CD14-positive monocyte (primary cell): ENCODE measurements at regions not wholly inside any gene's neighbourhood (a gene's known extent, or its start where the extent isn't known, plus 50 kb on each side); places are given as distances from the start of the nearest gene placed in this dataset.

Experiments
- DNase-seq, 3 donors: peaks; one replicate each; pipeline ENCODE4 v3.0.0-alpha.2; 2011 to 2022
- H2AFZ ChIP-seq: 2 replicates; pipeline ENCODE4 v1.6.0; 2012; ENCODE audit warnings: mild to moderate bottlenecking, low read depth, low read length, inconsistent platforms; ENCODE audit not compliant: insufficient read depth, poor library complexity, severe bottlenecking
- H3K27ac ChIP-seq, 2 donors: 1 replicate in 1 of 2; 2 replicates in 1 of 2; pipeline ENCODE4 v1.5.1; 2012 to 2013; ENCODE audit warnings: low read length in 2 of 2, control low read depth in 1 of 2, inconsistent platforms in 1 of 2, low read depth in 1 of 2, mild to moderate bottlenecking in 1 of 2
- H3K27me3 ChIP-seq, 2 donors: one replicate each; pipeline versions ENCODE4 v1.6.0 to v1.6.1; 2011 to 2013; ENCODE audit warnings: low read length in 2 of 2; ENCODE audit not compliant: control insufficient read depth in 2 of 2, insufficient read depth in 2 of 2
- H3K36me3 ChIP-seq, 2 donors: replicated peaks in 1 of 2; 1 replicate in 1 of 2; 2 replicates in 1 of 2; pipeline versions ENCODE4 v1.5.1 to v1.6.1; 2012 to 2013; ENCODE audit warnings: low read length in 2 of 2, control low read depth in 1 of 2, inconsistent platforms in 1 of 2, mild to moderate bottlenecking in 1 of 2; ENCODE audit not compliant: insufficient read depth in 2 of 2, control insufficient read depth in 1 of 2
- H3K4me1 ChIP-seq, 2 donors: 1 replicate in 1 of 2; 2 replicates in 1 of 2; pipeline versions ENCODE4 v1.5.1 to v1.6.1; 2012 to 2013; ENCODE audit warnings: low read length in 2 of 2, control low read depth in 1 of 2, inconsistent platforms in 1 of 2, mild to moderate bottlenecking in 1 of 2, moderate library complexity in 1 of 2; ENCODE audit not compliant: insufficient read depth in 2 of 2, control insufficient read depth in 1 of 2
- H3K4me2 ChIP-seq: replicated peaks from 2 replicates; pipeline ENCODE3; 2012; ENCODE audit warnings: low read length, moderate library complexity, mild to moderate bottlenecking; ENCODE audit not compliant: poor library complexity, severe bottlenecking; ENCODE audit errors: extremely low read depth
- H3K4me3 ChIP-seq, 3 experiments: fragments of 200-600 bp in 1 of 3; sonication (generic) in 1 of 3; replicated peaks in 1 of 3; 1 replicate in 2 of 3; 2 replicates in 1 of 3; pipeline ENCODE4 v1.5.1; 2011 to 2013; ENCODE audit warnings: low read length in 3 of 3, mild to moderate bottlenecking in 3 of 3, control low read depth in 2 of 3, low read depth in 2 of 3, inconsistent platforms in 1 of 3, moderate library complexity in 1 of 3
- H3K79me2 ChIP-seq: 2 replicates; pipeline ENCODE4 v1.6.0; 2012; ENCODE audit warnings: mild to moderate bottlenecking, control low read depth, inconsistent platforms, low read length, moderate library complexity; ENCODE audit not compliant: insufficient read depth
- H3K9ac ChIP-seq: 2 replicates; pipeline ENCODE4 v1.6.0; 2017; ENCODE audit warnings: low read length, mild to moderate bottlenecking; ENCODE audit not compliant: insufficient read depth, poor library complexity, severe bottlenecking
- H3K9me3 ChIP-seq, 2 donors: replicated peaks in 1 of 2; 1 replicate in 1 of 2; 2 replicates in 1 of 2; pipeline versions ENCODE4 v1.5.1 to v1.6.1; 2012 to 2013; ENCODE audit warnings: low read length in 2 of 2, control low read depth in 1 of 2; ENCODE audit not compliant: control insufficient read depth in 1 of 2, insufficient read depth in 1 of 2
- H4K20me1 ChIP-seq: 2 replicates; pipeline ENCODE4 v1.6.0; 2012; ENCODE audit warnings: mild to moderate bottlenecking, low read length, control low read depth, moderate library complexity; ENCODE audit not compliant: insufficient read depth
- H3K27ac Mint-ChIP-seq, 7 donors: one replicate each; pipeline ENCODE4 v1.8.0; 2020; ENCODE audit warnings: mild to moderate bottlenecking in 7 of 7, mixed read lengths in 7 of 7, moderate library complexity in 6 of 7, inconsistent platforms in 2 of 7
- H3K27me3 Mint-ChIP-seq, 3 donors: one replicate each; pipeline ENCODE4 v1.8.0; 2021 to 2022; ENCODE audit warnings: low read depth in 3 of 3, mild to moderate bottlenecking in 3 of 3, mixed read lengths in 3 of 3, moderate library complexity in 3 of 3, inconsistent platforms in 1 of 3
- H3K36me3 Mint-ChIP-seq, 2 donors: one replicate each; pipeline ENCODE4 v1.8.0; 2020; ENCODE audit warnings: mixed read lengths in 2 of 2, inconsistent platforms in 1 of 2, mild to moderate bottlenecking in 1 of 2
- H3K4me1 Mint-ChIP-seq: one replicate; pipeline ENCODE4 v1.8.0; 2020; ENCODE audit warnings: mild to moderate bottlenecking, mixed read lengths
- H3K4me3 Mint-ChIP-seq, 2 donors: one replicate each; pipeline ENCODE4 v1.8.0; 2020; ENCODE audit warnings: mild to moderate bottlenecking in 2 of 2, mixed read lengths in 2 of 2, moderate library complexity in 1 of 2
- H3K9me3 Mint-ChIP-seq, 7 donors: one replicate each; pipeline ENCODE4 v1.8.0; 2020 to 2022; ENCODE audit warnings: mixed read lengths in 7 of 7, mild to moderate bottlenecking in 6 of 7, moderate library complexity in 6 of 7, inconsistent platforms in 2 of 7
- intact Hi-C, 2 donors: fragments of 100-400 bp; cut with micrococcal nuclease; formaldehyde crosslinking; loops; one replicate each; pipeline versions ENCODE4 v1.15.0 to v1.15.1; 2023
- TF ChIP-seq, protein P1 (sequence below): fragments of 200-600 bp; IDR thresholded peaks from one replicate; pipeline ENCODE4 v1.8.0; 2022; ENCODE audit warnings: antibody characterized with exemption, mild to moderate bottlenecking

DNA sequence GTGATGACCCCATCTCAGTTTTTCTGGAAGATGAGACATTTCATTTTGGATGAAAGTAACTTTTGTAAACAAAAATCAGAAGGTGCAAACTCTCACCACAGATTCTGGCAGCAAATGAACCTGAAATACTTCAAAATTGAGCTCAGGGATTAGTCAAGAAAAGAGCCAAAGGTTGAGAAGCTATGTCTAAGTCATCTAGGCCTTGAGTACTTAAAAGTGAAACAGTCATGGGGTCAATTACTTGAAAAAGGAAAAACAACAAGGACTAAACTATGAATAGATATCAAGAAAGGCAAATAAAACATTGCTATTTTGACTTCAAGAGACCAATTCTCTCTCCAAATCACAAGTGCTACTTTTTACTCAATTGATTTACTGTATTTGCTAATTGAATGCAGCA is 285.1 kb downstream of the RBM43 start:
- no peak overlapping the region for H3K9ac ChIP-seq
- Mint-ChIP-seq H3K36me3 (no peaks in the 10 kb centered on the region), H3K27me3 (peaks cover 0 to 2% (median 0%) of the 10 kb centered on the region in 3 donors), H3K4me1 (no peaks in the 10 kb centered on the region), H3K9me3 (peaks cover 0 to 2% (median 0%) of the 10 kb centered on the region in 7 donors), H3K4me3 (no peak overlapping the region), H3K27ac (no peak overlapping the region)
- intact Hi-C loops, result no loop called here
- H3K4me2 ChIP-seq, result no peak overlapping the region
- no peaks in the 10 kb centered on the region for H3K27me3 ChIP-seq
- no peaks in the 10 kb centered on the region for H3K79me2 ChIP-seq
- H2AFZ ChIP-seq, result no peak overlapping the region
- no peak overlapping the region for H3K4me3 ChIP-seq
- H4K20me1 ChIP-seq, result no peaks in the 10 kb centered on the region
- no peaks in the 10 kb centered on the region for H3K4me1 ChIP-seq
- TF ChIP-seq, protein P1, sequence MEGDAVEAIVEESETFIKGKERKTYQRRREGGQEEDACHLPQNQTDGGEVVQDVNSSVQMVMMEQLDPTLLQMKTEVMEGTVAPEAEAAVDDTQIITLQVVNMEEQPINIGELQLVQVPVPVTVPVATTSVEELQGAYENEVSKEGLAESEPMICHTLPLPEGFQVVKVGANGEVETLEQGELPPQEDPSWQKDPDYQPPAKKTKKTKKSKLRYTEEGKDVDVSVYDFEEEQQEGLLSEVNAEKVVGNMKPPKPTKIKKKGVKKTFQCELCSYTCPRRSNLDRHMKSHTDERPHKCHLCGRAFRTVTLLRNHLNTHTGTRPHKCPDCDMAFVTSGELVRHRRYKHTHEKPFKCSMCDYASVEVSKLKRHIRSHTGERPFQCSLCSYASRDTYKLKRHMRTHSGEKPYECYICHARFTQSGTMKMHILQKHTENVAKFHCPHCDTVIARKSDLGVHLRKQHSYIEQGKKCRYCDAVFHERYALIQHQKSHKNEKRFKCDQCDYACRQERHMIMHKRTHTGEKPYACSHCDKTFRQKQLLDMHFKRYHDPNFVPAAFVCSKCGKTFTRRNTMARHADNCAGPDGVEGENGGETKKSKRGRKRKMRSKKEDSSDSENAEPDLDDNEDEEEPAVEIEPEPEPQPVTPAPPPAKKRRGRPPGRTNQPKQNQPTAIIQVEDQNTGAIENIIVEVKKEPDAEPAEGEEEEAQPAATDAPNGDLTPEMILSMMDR, result no peak
- no peaks in the 10 kb centered on the region for H3K36me3 ChIP-seq
- no peak overlapping the region for H3K27ac ChIP-seq
- DNase-seq, result no peak
- H3K9me3 ChIP-seq, result no peaks in the 10 kb centered on the region

DNA sequence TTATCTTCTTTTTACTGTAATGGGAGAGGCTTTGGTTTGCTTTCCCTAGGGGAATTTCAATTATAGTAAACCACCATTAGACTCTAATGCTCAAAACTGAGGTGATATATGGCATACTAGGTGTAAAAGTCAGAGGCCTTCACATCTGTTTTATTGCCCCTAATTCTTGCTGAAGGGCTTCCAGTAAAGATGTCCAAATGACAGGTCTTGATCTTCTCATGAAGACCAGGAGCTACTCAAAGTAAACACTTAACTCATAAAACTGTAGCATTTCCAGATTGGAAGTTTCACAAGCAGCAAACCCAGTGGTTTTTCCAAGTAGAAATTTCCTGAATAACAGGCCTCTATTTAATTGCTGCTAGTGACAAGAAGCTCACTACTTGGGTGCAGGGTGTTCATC is 286.8 kb downstream of the RBM43 start:
- Mint-ChIP-seq H3K36me3 (no peaks in the 10 kb centered on the region), H3K4me1 (no peaks in the 10 kb centered on the region), H3K27me3 (peaks cover 0 to 2% (median 0%) of the 10 kb centered on the region in 3 donors), H3K4me3 (no peak overlapping the region), H3K9me3 (peaks cover 0 to 3% (median 0%) of the 10 kb centered on the region in 7 donors), H3K27ac (no peak overlapping the region)
- no peak overlapping the region for H3K4me2 ChIP-seq
- H3K9ac ChIP-seq, result no peak overlapping the region
- TF ChIP-seq, protein P1, result no peak
- intact Hi-C loops, result no loop called here
- no peak overlapping the region for H2AFZ ChIP-seq
- H3K4me3 ChIP-seq, result no peak overlapping the region
- H3K4me1 ChIP-seq, result no peaks in the 10 kb centered on the region
- H4K20me1 ChIP-seq, result no peaks in the 10 kb centered on the region
- no peaks in the 10 kb centered on the region for H3K36me3 ChIP-seq
- H3K27ac ChIP-seq, result no peak overlapping the region
- no peaks in the 10 kb centered on the region for H3K79me2 ChIP-seq
- no peaks in the 10 kb centered on the region for H3K27me3 ChIP-seq
- no peaks in the 10 kb centered on the region for H3K9me3 ChIP-seq
- no peak for DNase-seq
